Neural cell (in vitro differentiated cells): ENCODE measurements at regions not wholly inside any gene's neighbourhood (a gene's known extent, or its start where the extent isn't known, plus 50 kb on each side); places are given as distances from the start of the nearest gene placed in this dataset.

ENCODE experiments used
- H2AFZ ChIP-seq: fragments of 200-600, 300-800 bp; sonication (generic), shearing (Covaris generic); 2 replicates; pipeline ENCODE4 v1.6.0; 2014; ENCODE audit warnings: low read depth, mild to moderate bottlenecking, antibody characterized with exemption, low read length, moderate library complexity
- H3F3A ChIP-seq: fragments of 200-600 bp; shearing (Covaris generic); 2 replicates; pipeline ENCODE4 v1.6.1; 2016; ENCODE audit warnings: mild to moderate bottlenecking, moderate library complexity, mixed read lengths, antibody characterized with exemption, low read length; ENCODE audit not compliant: insufficient read depth, poor library complexity, severe bottlenecking
- H3K27ac ChIP-seq: fragments of 200-600, 300-800 bp; sonication (generic), shearing (Covaris generic); 2 replicates; pipeline ENCODE4 v1.5.1; 2014; ENCODE audit warnings: mild to moderate bottlenecking, low read length, moderate library complexity
- H3K27me3 ChIP-seq: fragments of 300-800, 200-600 bp; sonication (generic), shearing (Covaris generic); 2 replicates; pipeline ENCODE4 v1.6.0; 2014; ENCODE audit warnings: mild to moderate bottlenecking, low read depth, low read length, moderate library complexity; ENCODE audit not compliant: insufficient read depth
- H3K36me3 ChIP-seq: fragments of 300-800, 200-600 bp; sonication (generic), shearing (Covaris generic); 2 replicates; pipeline ENCODE4 v1.5.1; 2014; ENCODE audit warnings: mild to moderate bottlenecking, antibody characterized with exemption, low read length, moderate library complexity; ENCODE audit not compliant: insufficient read depth
- H3K4me2 ChIP-seq: fragments of 300-800, 200-600 bp; sonication (generic), shearing (Covaris generic); 2 replicates; pipeline ENCODE4 v1.6.0; 2014; ENCODE audit warnings: mild to moderate bottlenecking, low read length
- H3K4me3 ChIP-seq: fragments of 300-800, 200-600 bp; sonication (generic), shearing (Covaris generic); 2 replicates; pipeline ENCODE4 v1.5.1; 2014; ENCODE audit warnings: mild to moderate bottlenecking, low read length, moderate library complexity
- H3K79me2 ChIP-seq: fragments of 200-600 bp; shearing (Covaris generic); replicated peaks from 2 replicates; pipeline ENCODE4 v1.6.0; 2014; ENCODE audit warnings: mild to moderate bottlenecking, low read length, moderate library complexity; ENCODE audit not compliant: insufficient read depth
- H3K9ac ChIP-seq: fragments of 300-800, 200-600 bp; sonication (generic), shearing (Covaris generic); 2 replicates; pipeline ENCODE4 v1.6.1; 2016; ENCODE audit warnings: mild to moderate bottlenecking, low read length, mixed read lengths
- H3K9me2 ChIP-seq: fragments of 200-600 bp; shearing (Covaris generic); 2 replicates; pipeline ENCODE4 v1.6.1; 2016; ENCODE audit warnings: mild to moderate bottlenecking, low read length, mixed read lengths; ENCODE audit not compliant: insufficient read depth
- H3K9me3 ChIP-seq: fragments of 200-600, 300-800 bp; sonication (generic), shearing (Covaris generic); 2 replicates; pipeline ENCODE4 v1.6.1; 2016; ENCODE audit warnings: mild to moderate bottlenecking, mixed run types, low read length, moderate library complexity, mixed read lengths
- H4K20me1 ChIP-seq: fragments of 200-600 bp; shearing (Covaris generic); 2 replicates; pipeline ENCODE4 v1.6.1; 2016; ENCODE audit warnings: mild to moderate bottlenecking, mixed run types; ENCODE audit not compliant: insufficient read depth
- CTCF ChIP-seq: fragments of 450-650 bp; IDR thresholded peaks from 2 replicates; pipeline ENCODE4 v1.5.1; 2014; ENCODE audit warnings: antibody characterized with exemption, mild to moderate bottlenecking, moderate library complexity; ENCODE audit not compliant: poor library complexity, severe bottlenecking
- EP300 ChIP-seq: fragments of 450-650 bp; conservative IDR thresholded peaks from 2 replicates; pipeline ENCODE4 v1.6.1; 2014; ENCODE audit warnings: antibody characterized with exemption, mild to moderate bottlenecking, moderate library complexity; ENCODE audit not compliant: poor library complexity, severe bottlenecking
- EZH2 ChIP-seq: fragments of 200-600, 300-800 bp; shearing (Covaris generic), sonication (generic); IDR thresholded peaks from 2 replicates; pipeline ENCODE4 v1.6.1; 2014; ENCODE audit warnings: antibody characterized with exemption, low read length, borderline replicate concordance, mild to moderate bottlenecking; ENCODE audit not compliant: insufficient read depth, poor library complexity, severe bottlenecking
- MXI1 ChIP-seq: fragments of 450-650 bp; conservative IDR thresholded peaks from 2 replicates; pipeline ENCODE4 v1.6.1; 2014; ENCODE audit warnings: antibody characterized with exemption, mild to moderate bottlenecking; ENCODE audit not compliant: poor library complexity, severe bottlenecking
- POLR2AphosphoS5 ChIP-seq: IDR thresholded peaks from 2 replicates; pipeline ENCODE4 v1.6.1; 2012
- RAD21 ChIP-seq: fragments of 450-650 bp; conservative IDR thresholded peaks from 2 replicates; pipeline ENCODE4 v1.6.1; 2014; ENCODE audit warnings: antibody characterized with exemption, mild to moderate bottlenecking, moderate library complexity
- REST ChIP-seq: IDR thresholded peaks from 2 replicates; pipeline ENCODE4 v1.6.1; 2012; ENCODE audit warnings: borderline replicate concordance
- SMC3 ChIP-seq: fragments of 450-650 bp; conservative IDR thresholded peaks from 2 replicates; pipeline ENCODE4 v1.6.1; 2014; ENCODE audit warnings: antibody characterized with exemption, mild to moderate bottlenecking, moderate library complexity; ENCODE audit not compliant: poor library complexity
- TAF1 ChIP-seq: IDR thresholded peaks from 2 replicates; pipeline ENCODE4 v1.6.1; 2012; ENCODE audit warnings: low read depth

- Histone ChIP-seq H3K79me2 (no peaks in the 10 kb centered on the region), H3K9me2 (no peaks in the 10 kb centered on the region), H4K20me1 (no peaks in the 10 kb centered on the region), H3K9ac (no peak overlapping the region), H3K27me3 (no peaks in the 10 kb centered on the region), H2AFZ (no peak overlapping the region), H3K36me3 (no peaks in the 10 kb centered on the region), H3K4me3 (no peak overlapping the region), H3K4me2 (no peak overlapping the region), H3F3A (no peaks in the 10 kb centered on the region), H3K9me3 (peaks cover 4% of the 10 kb centered on the region), H3K27ac (no peak overlapping the region)
- TF ChIP-seq POLR2AphosphoS5, result no peak
Observed at GRCh38 chr3:96719921-96720320, 94.5 kb upstream of the EPHA6 start.

GRCh38 chr3:96731031-96731430 is 83.4 kb upstream of the EPHA6 start:
- Histone ChIP-seq H3K4me2 (no peak overlapping the region), H3K9ac (no peak overlapping the region)

More at GRCh38 chr3:96731031-96731430, 83.4 kb upstream of the EPHA6 start:
- no peaks in the 10 kb centered on the region for H4K20me1 ChIP-seq
- TF ChIP-seq REST (no peak), SMC3 (no peak), EZH2 (no peak), EP300 (no peak), TAF1 (no peak), MXI1 (no peak), POLR2AphosphoS5 (no peak), CTCF (no peak), RAD21 (no peak)
- no peaks in the 10 kb centered on the region for H3K36me3 ChIP-seq
- H3K9me2 ChIP-seq, result no peaks in the 10 kb centered on the region
- no peaks in the 10 kb centered on the region for H3F3A ChIP-seq
- H3K27me3 ChIP-seq, result no peaks in the 10 kb centered on the region
- no peak overlapping the region for H3K27ac ChIP-seq
- no peak overlapping the region for H2AFZ ChIP-seq
- no peaks in the 10 kb centered on the region for H3K79me2 ChIP-seq
- H3K9me3 ChIP-seq, result no peaks in the 10 kb centered on the region
- no peak overlapping the region for H3K4me3 ChIP-seq
